ENCODE measurements at regions not wholly inside any gene's neighbourhood (a gene's known extent, or its start where the extent isn't known, plus 50 kb on each side); places are given as distances from the start of the nearest gene placed in this dataset.

DNA sequence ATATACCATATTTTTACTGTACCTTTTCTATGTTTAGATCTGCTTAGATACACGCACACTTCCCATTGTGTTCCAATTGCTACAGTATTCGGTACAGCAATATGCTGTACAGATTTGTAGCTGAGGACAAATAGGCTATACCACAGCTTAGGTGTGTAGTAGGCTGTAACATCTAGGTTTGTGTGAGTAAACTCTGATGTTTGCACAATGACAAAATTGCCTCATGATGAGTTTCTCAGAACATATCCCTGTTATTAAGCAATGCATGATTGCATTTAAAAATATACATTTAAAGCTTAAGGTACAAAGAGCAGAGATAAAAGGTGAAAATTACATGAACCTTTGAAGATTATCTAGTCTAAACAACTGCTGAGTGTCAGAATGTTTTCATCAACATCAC, 181.7 kb downstream of the ADGRA3 start:
- Histone ChIP-seq H3K9ac (ENCODE audit: control insufficient read depth, insufficient read depth, low read length) (no peak overlapping the region), H3K4me2 (ENCODE audit: control insufficient read depth, insufficient read depth) (no peak overlapping the region), H2AFZ (ENCODE audit: control insufficient read depth, low read depth, low read length) (no peak overlapping the region), H3K4me1 (ENCODE audit: control insufficient read depth, insufficient read depth, low read length) (no peaks in the 10 kb centered on the region), H3K79me2 (ENCODE audit: control insufficient read depth, insufficient read depth, low read length) (no peaks in the 10 kb centered on the region), H4K20me1 (ENCODE audit: control insufficient read depth, insufficient read depth) (no peaks in the 10 kb centered on the region), H3K4me3 (no peak overlapping the region), H3K27ac (ENCODE audit: control insufficient read depth, insufficient read depth) (no peak overlapping the region), H3K27me3 (replicated peaks in 1 of 2; ENCODE audit: control insufficient read depth in 2 of 2, insufficient read depth in 2 of 2, low read length in 1 of 2) (no peaks in the 10 kb centered on the region), H3K36me3 (ENCODE audit: control insufficient read depth in 2 of 2, insufficient read depth in 2 of 2, low read length in 1 of 2) (no peaks in the 10 kb centered on the region), H3K9me3 (replicated peaks; ENCODE audit: control insufficient read depth, insufficient read depth, low read length) (no peaks in the 10 kb centered on the region)
- POLR2A ChIA-PET: no interaction called here
- TF ChIP-seq, protein P1, sequence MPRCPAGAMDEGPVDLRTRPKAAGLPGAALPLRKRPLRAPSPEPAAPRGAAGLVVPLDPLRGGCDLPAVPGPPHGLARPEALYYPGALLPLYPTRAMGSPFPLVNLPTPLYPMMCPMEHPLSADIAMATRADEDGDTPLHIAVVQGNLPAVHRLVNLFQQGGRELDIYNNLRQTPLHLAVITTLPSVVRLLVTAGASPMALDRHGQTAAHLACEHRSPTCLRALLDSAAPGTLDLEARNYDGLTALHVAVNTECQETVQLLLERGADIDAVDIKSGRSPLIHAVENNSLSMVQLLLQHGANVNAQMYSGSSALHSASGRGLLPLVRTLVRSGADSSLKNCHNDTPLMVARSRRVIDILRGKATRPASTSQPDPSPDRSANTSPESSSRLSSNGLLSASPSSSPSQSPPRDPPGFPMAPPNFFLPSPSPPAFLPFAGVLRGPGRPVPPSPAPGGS (IDR thresholded peaks at IDR 0.05; ENCODE audit: borderline replicate concordance, insufficient read depth, low read depth, low read length, poor library complexity, severe bottlenecking): no peak
- no peak for TF ChIP-seq CBX3 (IDR thresholded peaks at IDR 0.05; ENCODE audit: borderline replicate concordance, low read depth)
- no peak for TF ChIP-seq TAF1 (IDR thresholded peaks at IDR 0.05; ENCODE audit: borderline replicate concordance, low read depth, low read length)
- no peak for TF ChIP-seq BMI1 (IDR thresholded peaks at IDR 0.05; ENCODE audit: borderline replicate concordance)
- TF ChIP-seq DPF2 (IDR thresholded peaks at IDR 0.05): no peak
- no peak for TF ChIP-seq TCF7 (IDR thresholded peaks at IDR 0.05; ENCODE audit: borderline replicate concordance)
- no peak for TF ChIP-seq PKNOX1 (IDR thresholded peaks at IDR 0.05)
- no peak for TF ChIP-seq BRCA1 (IDR thresholded peaks at IDR 0.05; ENCODE audit: low read depth, low read length)
- TF ChIP-seq YY1 (IDR thresholded peaks at IDR 0.05; ENCODE audit: low read depth, low read length): no peak
- RAD21 ChIA-PET (ENCODE audit: unreplicated experiment): interaction anchor here (0.8 kb wide), 1 partner anchor 23 kb away, joined by 3 read pairs; no protein-coding TSS in a partner anchor
- SMC1A ChIA-PET (ENCODE audit: uncharacterized antibody, unreplicated experiment): interaction anchor here (0.7 to 1.5 kb wide), 5 partner anchors 10 to 85 kb away, joined by 3 to 7 read pairs (median 3); no protein-coding TSS in a partner anchor
- ATAC-seq: no peak
- intact Hi-C loops (cut with micrococcal nuclease; ENCODE audit: unreplicated experiment) (no loop called here), in situ Hi-C loops (cut with MboI) (no loop called here)
- CTCF ChIA-PET: interaction anchor here (1.0 to 1.5 kb wide), 2 partner anchors 54 to 545 kb away, joined by 3 to 4 read pairs; no protein-coding TSS in a partner anchor
- DNase-seq (ENCODE audit: low read depth, low spot score): no peak
- no TSS peak for BruUV-seq (replicated peaks)
- WGBS (ENCODE audit: insufficient coverage, insufficient replicate concordance, low lambda C conversion rate, missing lambda C conversion rate): 16% methylated on average over 2 of the region's 2 CpGs
- FAIRE-seq: no peak
